Heart right ventricle (tissue), 16 donors: ENCODE measurements at regions not wholly inside any gene's neighbourhood (a gene's known extent, or its start where the extent isn't known, plus 50 kb on each side); places are given as distances from the start of the nearest gene placed in this dataset.

Experiments
- ATAC-seq, 8 donors: fragments of 200-7000 bp; cut with Tn5 transposase; one replicate each; pipeline ENCODE4 v1.9.1; 2020; ENCODE audit warnings: mild to moderate bottlenecking in 8 of 8, moderate library complexity in 8 of 8, moderate number of reproducible peaks in 1 of 8
- DNase-seq, 2 donors: peaks; one replicate each; pipeline ENCODE4 v3.0.0-alpha.2; 2020
- H3K27ac ChIP-seq, 10 donors: fragments of 200-600 bp; sonication (generic) in 2 of 10; one replicate each; pipeline versions ENCODE4 v1.5.0 to v1.8.0; 2020 to 2022; ENCODE audit warnings: mild to moderate bottlenecking in 3 of 10
- H3K27me3 ChIP-seq, 7 donors: fragments of 200-600 bp; one replicate each; pipeline ENCODE4 v1.8.0; 2021 to 2022; ENCODE audit warnings: mild to moderate bottlenecking in 2 of 7
- H3K36me3 ChIP-seq, 9 donors: fragments of 200-600 bp; sonication (generic) in 1 of 9; one replicate each; pipeline versions ENCODE4 v1.5.0 to v1.8.0; 2020 to 2022; ENCODE audit warnings: mild to moderate bottlenecking in 2 of 9
- H3K4me1 ChIP-seq, 9 donors: fragments of 200-600 bp; sonication (generic) in 1 of 9; one replicate each; pipeline versions ENCODE4 v1.5.0 to v1.8.0; 2020 to 2022; ENCODE audit warnings: mild to moderate bottlenecking in 4 of 9
- H3K4me3 ChIP-seq, 10 donors: fragments of 200-600 bp; sonication (generic) in 2 of 10; one replicate each; pipeline versions ENCODE4 v1.5.0 to v1.8.0; 2020 to 2022; ENCODE audit warnings: mild to moderate bottlenecking in 7 of 10, moderate library complexity in 2 of 10
- H3K9me3 ChIP-seq, 11 donors: fragments of 200-600 bp in 10 of 11; sonication (generic) in 2 of 11; one replicate each; pipeline versions ENCODE4 v1.5.0 to v1.8.0; 2013 to 2022; ENCODE audit warnings: mild to moderate bottlenecking in 2 of 11, control low read depth in 1 of 11, moderate library complexity in 1 of 11
- WGBS, 2 donors: extraction: QIAGEN DNeasy Blood & Tissue Kit; methylation state at CpG; one replicate each; pipeline ENCODE4 v1.1.7; 2013; ENCODE audit warnings: inconsistent platforms in 1 of 2; 5-methylcytosine and 5-hydroxymethylcytosine counted together
- intact Hi-C, 10 donors: fragments of 100-400 bp; cut with DNase I; formaldehyde crosslinking; loops; one replicate each; pipeline versions ENCODE4 v1.11.1 to v1.14.2; 2022
- TF ChIP-seq, protein P1 (sequence below), 9 donors: fragments of 200-600 bp; sonication (generic) in 2 of 9; IDR thresholded peaks; one replicate each; pipeline versions ENCODE4 v1.5.0 to v1.8.0; 2021 to 2022; ENCODE audit warnings: antibody characterized with exemption in 9 of 9, mild to moderate bottlenecking in 5 of 9, moderate library complexity in 1 of 9
- donor health status: Arrhythmogenic right ventricular cardiomyopathy.
- donor health status: ischemic (EF 13 %, LVEDD 7.1; RV severe dilation, severe dysfunction).
- donor health status: healthy with polysubstance abuse.
- donor health status: DM: no; HTN: yes; CAD: no.
- donor health status: DM: no; HTN: no; CAD: no.
- donor health status: ischemic (EF 25% LVEDD 6.9; RV normal size, moderate dysfunction).
- donor health status: ischemic (EF 25% LVEDD 5.7; RV mildly dilated, moderate dysfunction).
- donor health status: healthy.
- donor health status: DM: yes; HTN: yes; CAD: no.
- donor health status: Ischemic cardiomyopathy.
- donor health status: ischemic (EF 35%, LVEDD 5.7; RV mildly dilated, moderate dysfunction).
- donor health status: nonischemic (EF 11% LVEDD 7.7; RV severe dilation, severe dysfunction).
- donor health status: DM: yes; HTN: yes; CAD: no.
- donor health status: PGD.
- donor health status: ischemic (EF 29% LVEDD 5.4; RV normal size, mild dysfunction).
- donor health status: nonischemic (EF 23%, LVEDD 6.1; RV moderate dilation, normal function).

DNA sequence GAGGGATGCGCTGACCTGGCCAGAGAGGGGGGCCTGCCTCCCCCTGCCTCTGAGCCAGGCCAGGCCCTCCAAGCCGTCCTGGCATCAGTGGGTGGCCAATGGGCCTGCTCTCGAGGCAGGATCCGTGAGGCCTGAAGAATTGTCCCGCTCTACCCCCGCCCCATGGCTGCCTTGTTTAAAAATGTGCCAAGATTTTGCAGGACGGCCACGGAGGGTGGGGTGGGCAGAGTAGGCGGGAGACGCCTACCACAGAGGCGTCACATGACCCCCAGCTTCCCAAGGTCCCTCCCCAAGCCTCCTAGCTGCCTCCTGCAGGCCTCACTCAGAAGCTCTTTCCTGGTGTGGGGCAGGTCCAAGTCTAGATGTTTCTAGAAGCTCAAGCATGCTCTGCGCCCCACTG, 69.5 kb downstream of the ENGASE start:
- intact Hi-C loops = no loop called here
- ATAC-seq = no peak
- Histone ChIP-seq H3K4me1 (no peaks in the 10 kb centered on the region), H3K9me3 (no peaks in the 10 kb centered on the region), H3K36me3 (no peaks in the 10 kb centered on the region), H3K27me3 (peaks cover 0 to 85% (median 75%) of the 10 kb centered on the region in 7 donors), H3K27ac (no peak overlapping the region), H3K4me3 (no peak overlapping the region)
- no peak for DNase-seq
- 58 to 61% methylated on average over 12 of the region's 12 CpGs for WGBS, 2 donors
- TF ChIP-seq, protein P1, sequence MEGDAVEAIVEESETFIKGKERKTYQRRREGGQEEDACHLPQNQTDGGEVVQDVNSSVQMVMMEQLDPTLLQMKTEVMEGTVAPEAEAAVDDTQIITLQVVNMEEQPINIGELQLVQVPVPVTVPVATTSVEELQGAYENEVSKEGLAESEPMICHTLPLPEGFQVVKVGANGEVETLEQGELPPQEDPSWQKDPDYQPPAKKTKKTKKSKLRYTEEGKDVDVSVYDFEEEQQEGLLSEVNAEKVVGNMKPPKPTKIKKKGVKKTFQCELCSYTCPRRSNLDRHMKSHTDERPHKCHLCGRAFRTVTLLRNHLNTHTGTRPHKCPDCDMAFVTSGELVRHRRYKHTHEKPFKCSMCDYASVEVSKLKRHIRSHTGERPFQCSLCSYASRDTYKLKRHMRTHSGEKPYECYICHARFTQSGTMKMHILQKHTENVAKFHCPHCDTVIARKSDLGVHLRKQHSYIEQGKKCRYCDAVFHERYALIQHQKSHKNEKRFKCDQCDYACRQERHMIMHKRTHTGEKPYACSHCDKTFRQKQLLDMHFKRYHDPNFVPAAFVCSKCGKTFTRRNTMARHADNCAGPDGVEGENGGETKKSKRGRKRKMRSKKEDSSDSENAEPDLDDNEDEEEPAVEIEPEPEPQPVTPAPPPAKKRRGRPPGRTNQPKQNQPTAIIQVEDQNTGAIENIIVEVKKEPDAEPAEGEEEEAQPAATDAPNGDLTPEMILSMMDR (IDR thresholded peaks at IDR 0.05) = no peak

GRCh38 chr17:79142375-79142774, 67.8 kb downstream of the ENGASE start:
- H3K27me3 ChIP-seq = peaks cover 0 to 81% (median 73%) of the 10 kb centered on the region in 7 donors

GRCh38 chr17:79141578-79142355, 67.1 kb downstream of the ENGASE start:
- H3K4me1 ChIP-seq = peaks cover 0 to 8% (median 0%) of the 10 kb centered on the region in 9 donors
- H3K27me3 ChIP-seq = peaks cover 0 to 82% (median 77%) of the 10 kb centered on the region in 7 donors
- no peak overlapping the region for H3K4me3 ChIP-seq
- ATAC-seq (no peak), DNase-seq (no peak)
- TF ChIP-seq, protein P1 (IDR thresholded peaks at IDR 0.05) = no peak
- WGBS, 2 donors = 48 to 49% methylated on average over 24 of the region's 24 CpGs
- intact Hi-C loops = no loop called here
- no peak overlapping the region for H3K27ac ChIP-seq
- H3K36me3 ChIP-seq = no peaks in the 10 kb centered on the region
- H3K9me3 ChIP-seq = no peaks in the 10 kb centered on the region

More at GRCh38 chr17:79142375-79142774, 67.8 kb downstream of the ENGASE start:
- intact Hi-C loops = no loop called here
- ATAC-seq (no peak), DNase-seq (no peak)
- 50 to 55% methylated on average over 13 of the region's 13 CpGs for WGBS, 2 donors
- no peaks in the 10 kb centered on the region for H3K9me3 ChIP-seq
- no peak overlapping the region for H3K27ac ChIP-seq
- TF ChIP-seq, protein P1 (IDR thresholded peaks at IDR 0.05) = no peak
- peaks cover 0 to 6% (median 0%) of the 10 kb centered on the region in 9 donors for H3K4me1 ChIP-seq
- H3K36me3 ChIP-seq = no peaks in the 10 kb centered on the region
- H3K4me3 ChIP-seq = no peak overlapping the region

GRCh38 chr17:79138826-79139225, 64.2 kb downstream of the ENGASE start:
- Histone ChIP-seq H3K27me3 (peaks cover 0 to 91% (median 85%) of the 10 kb centered on the region in 7 donors), H3K4me1 (peaks cover 0 to 8% (median 0%) of the 10 kb centered on the region in 9 donors), H3K4me3 (no peak overlapping the region), H3K9me3 (no peaks in the 10 kb centered on the region), H3K36me3 (no peaks in the 10 kb centered on the region), H3K27ac (no peak overlapping the region)
- 94% methylated on average over 12 of the region's 12 CpGs for WGBS, 2 donors
- TF ChIP-seq, protein P1 (IDR thresholded peaks at IDR 0.05) = no peak
- ATAC-seq (no peak), DNase-seq (no peak)
- intact Hi-C loops = no loop called here
